GM10266 (cell line): ENCODE measurements at regions not wholly inside any gene's neighbourhood (a gene's known extent, or its start where the extent isn't known, plus 50 kb on each side); places are given as distances from the start of the nearest gene placed in this dataset.

ENCODE experiments used
- DNase-seq: peaks from one replicate; pipeline ENCODE4 v3.0.0; 2012; ENCODE audit errors: extremely low spot score
- TF ChIP-seq, protein P1 (sequence below): IDR thresholded peaks from 2 replicates; pipeline ENCODE4 v1.5.1; 2012; ENCODE audit warnings: mild to moderate bottlenecking, low read depth; ENCODE audit not compliant: control insufficient read depth, insufficient read depth; ENCODE audit errors: missing control alignments

- DNase-seq, result no peak
- TF ChIP-seq, protein P1, sequence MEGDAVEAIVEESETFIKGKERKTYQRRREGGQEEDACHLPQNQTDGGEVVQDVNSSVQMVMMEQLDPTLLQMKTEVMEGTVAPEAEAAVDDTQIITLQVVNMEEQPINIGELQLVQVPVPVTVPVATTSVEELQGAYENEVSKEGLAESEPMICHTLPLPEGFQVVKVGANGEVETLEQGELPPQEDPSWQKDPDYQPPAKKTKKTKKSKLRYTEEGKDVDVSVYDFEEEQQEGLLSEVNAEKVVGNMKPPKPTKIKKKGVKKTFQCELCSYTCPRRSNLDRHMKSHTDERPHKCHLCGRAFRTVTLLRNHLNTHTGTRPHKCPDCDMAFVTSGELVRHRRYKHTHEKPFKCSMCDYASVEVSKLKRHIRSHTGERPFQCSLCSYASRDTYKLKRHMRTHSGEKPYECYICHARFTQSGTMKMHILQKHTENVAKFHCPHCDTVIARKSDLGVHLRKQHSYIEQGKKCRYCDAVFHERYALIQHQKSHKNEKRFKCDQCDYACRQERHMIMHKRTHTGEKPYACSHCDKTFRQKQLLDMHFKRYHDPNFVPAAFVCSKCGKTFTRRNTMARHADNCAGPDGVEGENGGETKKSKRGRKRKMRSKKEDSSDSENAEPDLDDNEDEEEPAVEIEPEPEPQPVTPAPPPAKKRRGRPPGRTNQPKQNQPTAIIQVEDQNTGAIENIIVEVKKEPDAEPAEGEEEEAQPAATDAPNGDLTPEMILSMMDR, result no peak
Measured at GRCh38 chr5:176711883-176712282, 64.6 kb downstream of the TSPAN17 start.

- TF ChIP-seq, protein P1, result no peak
- no peak for DNase-seq
Measured at GRCh38 chr5:176712546-176713304, 65.4 kb downstream of the TSPAN17 start.

DNA sequence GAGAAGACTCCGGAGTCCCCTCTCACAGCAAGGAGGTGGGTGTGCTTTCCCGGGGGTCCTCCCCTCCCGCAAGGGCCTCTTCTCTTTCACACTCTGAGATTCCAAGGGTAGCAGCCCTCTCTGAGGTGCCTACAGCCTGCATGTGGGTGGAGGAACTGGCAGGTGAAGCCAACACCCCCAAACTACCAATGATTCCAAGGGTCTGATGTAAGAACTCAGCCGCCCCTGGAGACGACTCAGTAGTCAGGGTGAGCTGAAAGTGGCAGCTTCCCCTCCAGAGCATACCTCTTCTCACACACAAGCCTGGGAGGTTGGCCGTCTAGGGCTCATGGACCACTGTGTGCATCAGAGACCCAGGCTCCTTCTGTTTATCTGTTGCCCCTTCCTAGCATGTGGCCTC, 66.1 kb downstream of the TSPAN17 start:
- DNase-seq, result no peak
- TF ChIP-seq, protein P1, result no peak

DNA sequence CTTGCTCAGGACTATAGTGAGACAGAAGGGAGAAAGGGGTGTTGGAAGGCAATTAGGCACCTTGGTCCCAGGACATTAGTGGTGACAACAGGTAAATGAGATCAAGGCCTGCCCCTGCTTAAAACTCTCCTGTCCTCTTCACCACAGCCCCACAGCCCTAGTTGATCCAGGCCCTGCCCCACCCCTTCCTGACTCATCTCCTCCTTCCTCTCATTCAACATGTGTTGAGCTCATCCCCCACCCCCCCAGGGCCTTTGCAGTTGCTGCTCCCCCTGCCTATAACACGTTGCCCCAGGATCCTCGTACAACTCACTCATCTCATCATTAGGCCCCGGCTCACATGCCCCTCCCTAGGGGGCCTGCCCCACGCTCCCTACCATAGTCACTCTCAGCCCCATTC, 66.8 kb downstream of the TSPAN17 start:
- DNase-seq, result no peak
- TF ChIP-seq, protein P1, result no peak

- no peak for DNase-seq
- TF ChIP-seq, protein P1, result no peak
Measured at GRCh38 chr5:176716320-176716719, 69.0 kb downstream of the TSPAN17 start.

DNA sequence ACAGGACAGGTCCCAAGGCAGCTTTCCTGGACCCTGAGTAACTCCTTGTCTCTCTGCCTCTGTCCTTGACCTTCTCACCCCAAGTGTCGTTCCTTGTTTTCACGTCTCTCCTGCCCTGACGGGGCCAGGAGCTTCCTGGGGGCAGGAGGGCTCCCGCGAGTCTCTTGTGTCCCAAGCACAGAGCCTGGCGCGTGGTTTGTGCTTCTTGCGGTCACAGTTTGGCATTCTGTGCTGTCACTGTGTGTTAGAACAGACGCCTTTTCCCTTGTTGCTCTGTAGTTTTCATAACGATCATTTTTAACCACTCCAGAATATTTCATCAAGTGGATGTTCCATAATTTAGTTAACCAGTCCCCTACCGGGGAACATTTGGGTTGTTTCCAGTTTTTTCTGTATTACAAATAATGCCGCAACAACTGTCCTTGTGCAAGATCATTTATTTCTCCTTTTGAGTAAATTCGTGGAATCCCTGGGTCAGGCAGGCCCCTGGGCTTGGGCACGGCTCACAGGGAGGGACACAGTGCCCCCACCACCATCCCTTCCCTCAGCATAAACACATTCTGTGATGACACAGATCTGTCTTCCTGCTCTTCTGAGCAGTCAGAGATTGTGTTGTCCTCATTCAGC, 71.9 kb downstream of the TSPAN17 start:
- DNase-seq, result no peak
- TF ChIP-seq, protein P1, result no peak

DNA sequence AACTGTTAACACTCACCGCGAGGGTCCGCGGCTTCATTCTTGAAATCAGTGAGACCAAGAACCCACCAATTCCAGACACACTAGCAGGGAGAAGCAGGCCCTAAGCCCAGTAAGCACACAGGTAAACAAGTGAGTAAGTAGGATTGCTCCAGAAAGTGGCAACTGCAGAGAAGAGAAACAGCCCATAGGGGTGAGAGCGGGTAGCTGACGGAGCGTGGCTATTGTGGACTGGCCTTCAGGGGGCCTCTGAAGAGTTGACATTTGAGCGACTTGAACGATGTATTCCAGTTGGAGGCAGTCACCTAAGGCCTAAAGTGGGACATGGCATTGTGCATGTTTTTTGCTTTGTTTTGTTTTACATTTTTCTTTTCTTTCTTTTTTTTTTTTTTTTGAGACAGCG, 74.2 kb downstream of the TSPAN17 start:
- TF ChIP-seq, protein P1, result no peak
- DNase-seq, result no peak
